B cell (primary cell): ENCODE measurements at regions not wholly inside any gene's neighbourhood (a gene's known extent, or its start where the extent isn't known, plus 50 kb on each side); places are given as distances from the start of the nearest gene placed in this dataset.

Experiments
- EZH2 ChIP-seq: IDR thresholded peaks from 2 replicates; pipeline ENCODE4 v1.6.1; 2012; ENCODE audit warnings: borderline replicate concordance, low read depth, mild to moderate bottlenecking, moderate library complexity, low read length; ENCODE audit not compliant: insufficient read depth, poor library complexity, severe bottlenecking
- TF ChIP-seq, protein P1 (sequence below): fragments of 200-600 bp; IDR thresholded peaks from one replicate; pipeline ENCODE4 v1.8.0; 2022; ENCODE audit warnings: antibody characterized with exemption, mild to moderate bottlenecking

DNA sequence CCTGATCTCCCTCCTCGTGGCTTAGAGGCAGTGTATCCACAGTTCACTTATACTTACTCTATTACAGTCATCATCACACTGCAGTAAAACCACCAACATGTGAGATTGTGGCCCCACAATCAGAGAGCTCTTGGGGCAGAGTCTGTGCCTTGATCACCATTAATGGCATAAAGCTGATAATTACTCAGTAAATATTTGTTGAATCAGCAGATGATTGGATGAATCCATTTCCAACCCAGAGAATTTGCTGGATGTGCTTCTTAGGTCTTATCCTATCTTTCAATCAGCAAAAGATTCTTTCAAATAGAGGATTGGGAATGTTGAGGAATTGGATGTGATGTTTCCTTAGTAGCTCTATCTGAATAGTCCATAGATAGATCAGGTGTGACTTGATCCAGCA, 88.8 kb upstream of the PITX1 start:
- TF ChIP-seq, protein P1, sequence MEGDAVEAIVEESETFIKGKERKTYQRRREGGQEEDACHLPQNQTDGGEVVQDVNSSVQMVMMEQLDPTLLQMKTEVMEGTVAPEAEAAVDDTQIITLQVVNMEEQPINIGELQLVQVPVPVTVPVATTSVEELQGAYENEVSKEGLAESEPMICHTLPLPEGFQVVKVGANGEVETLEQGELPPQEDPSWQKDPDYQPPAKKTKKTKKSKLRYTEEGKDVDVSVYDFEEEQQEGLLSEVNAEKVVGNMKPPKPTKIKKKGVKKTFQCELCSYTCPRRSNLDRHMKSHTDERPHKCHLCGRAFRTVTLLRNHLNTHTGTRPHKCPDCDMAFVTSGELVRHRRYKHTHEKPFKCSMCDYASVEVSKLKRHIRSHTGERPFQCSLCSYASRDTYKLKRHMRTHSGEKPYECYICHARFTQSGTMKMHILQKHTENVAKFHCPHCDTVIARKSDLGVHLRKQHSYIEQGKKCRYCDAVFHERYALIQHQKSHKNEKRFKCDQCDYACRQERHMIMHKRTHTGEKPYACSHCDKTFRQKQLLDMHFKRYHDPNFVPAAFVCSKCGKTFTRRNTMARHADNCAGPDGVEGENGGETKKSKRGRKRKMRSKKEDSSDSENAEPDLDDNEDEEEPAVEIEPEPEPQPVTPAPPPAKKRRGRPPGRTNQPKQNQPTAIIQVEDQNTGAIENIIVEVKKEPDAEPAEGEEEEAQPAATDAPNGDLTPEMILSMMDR: no peak
- TF ChIP-seq EZH2: no peak
